Body of pancreas (tissue), 4 donors: ENCODE measurements at regions not wholly inside any gene's neighbourhood (a gene's known extent, or its start where the extent isn't known, plus 50 kb on each side); places are given as distances from the start of the nearest gene placed in this dataset.

ENCODE experiments used
- CTCF ChIP-seq, 7 experiments: fragments of 450-650 bp in 4 of 7; fragments of 200-600 bp in 3 of 7; sonication (generic) in 3 of 7; IDR thresholded peaks; one replicate each; pipeline ENCODE4 v1.5.1; 2016 to 2019; ENCODE audit warnings: antibody characterized with exemption in 7 of 7
- POLR2A ChIP-seq, 3 donors: fragments of 450-650 bp; IDR thresholded peaks; one replicate each; pipeline ENCODE4 v1.6.1; 2016; ENCODE audit warnings: antibody characterized with exemption in 3 of 3, mild to moderate bottlenecking in 2 of 3

- no peak for TF ChIP-seq CTCF (IDR thresholded peaks at IDR 0.05)
- TF ChIP-seq POLR2A (IDR thresholded peaks at IDR 0.05) = no peak
These were observed 377.1 kb downstream of the CDH19 start for GRCh38 chr18:66226782-66227181.
